Thoracic aorta (tissue), 2 donors: ENCODE measurements at regions not wholly inside any gene's neighbourhood (a gene's known extent, or its start where the extent isn't known, plus 50 kb on each side); places are given as distances from the start of the nearest gene placed in this dataset.

Experiments
- ATAC-seq: fragments of 150-250 bp; one replicate; pipeline ENCODE4 v1.8.0; 2017; ENCODE audit warnings: low read depth; ENCODE audit not compliant: insufficient number of reproducible peaks, low FRiP score
- DNase-seq: peaks from one replicate; pipeline ENCODE4 v3.0.0-alpha.2; 2020; ENCODE audit warnings: low spot score
- H3K27ac ChIP-seq, 2 donors: fragments of 200-600 bp; sonication (generic); 1 replicate in 1 of 2; 2 replicates in 1 of 2; pipeline ENCODE4 v1.5.1; 2016; ENCODE audit warnings: mild to moderate bottlenecking in 2 of 2, moderate library complexity in 2 of 2
- H3K27me3 ChIP-seq: fragments of 200-600 bp; sonication (generic); replicated peaks from 2 replicates; pipeline ENCODE4 v1.6.0; 2016; ENCODE audit warnings: mild to moderate bottlenecking; ENCODE audit not compliant: insufficient read depth
- H3K36me3 ChIP-seq: fragments of 200-600 bp; sonication (generic); one replicate; pipeline ENCODE4 v1.5.1; 2016
- H3K4me1 ChIP-seq, 2 donors: fragments of 200-600 bp; sonication (generic); 1 replicate in 1 of 2; 2 replicates in 1 of 2; pipeline versions ENCODE4 v1.5.1 to v1.6.0; 2016; ENCODE audit warnings: low read depth in 2 of 2, mild to moderate bottlenecking in 1 of 2; ENCODE audit not compliant: control insufficient read depth in 1 of 2
- H3K4me3 ChIP-seq: fragments of 200-600 bp; sonication (generic); 2 replicates; pipeline ENCODE4 v1.5.1; 2016; ENCODE audit warnings: mild to moderate bottlenecking
- H3K9me3 ChIP-seq: fragments of 200-600 bp; sonication (generic); 2 replicates; pipeline ENCODE4 v1.5.1; 2016
- CTCF ChIP-seq: fragments of 200-600 bp; sonication (generic); IDR thresholded peaks from one replicate; pipeline ENCODE4 v1.5.1; 2019; ENCODE audit warnings: antibody characterized with exemption

- Histone ChIP-seq H3K9me3 (no peaks in the 10 kb centered on the region), H3K27me3 (no peaks in the 10 kb centered on the region), H3K4me3 (no peak overlapping the region), H3K4me1 (no peaks in the 10 kb centered on the region), H3K27ac (no peak overlapping the region), H3K36me3 (no peaks in the 10 kb centered on the region)
- no peak for DNase-seq
- ATAC-seq, result no peak
- TF ChIP-seq CTCF, result no peak
Observed at GRCh38 chr10:43972976-43973647, 324.4 kb upstream of the ZNF32 start.

GRCh38 chr10:43971981-43972380 lies 323.3 kb upstream of the ZNF32 start:
- Histone ChIP-seq H3K27ac (no peak overlapping the region), H3K4me1 (no peaks in the 10 kb centered on the region), H3K4me3 (no peak overlapping the region), H3K36me3 (no peaks in the 10 kb centered on the region), H3K27me3 (no peaks in the 10 kb centered on the region), H3K9me3 (no peaks in the 10 kb centered on the region)
- DNase-seq (no peak), ATAC-seq (no peak)
- no peak for TF ChIP-seq CTCF

GRCh38 chr10:43971306-43971705 lies 322.6 kb upstream of the ZNF32 start:
- Histone ChIP-seq H3K27me3 (no peaks in the 10 kb centered on the region), H3K9me3 (no peaks in the 10 kb centered on the region), H3K4me3 (no peak overlapping the region), H3K27ac (no peak overlapping the region), H3K36me3 (no peaks in the 10 kb centered on the region), H3K4me1 (peaks cover 0 to under 1% of the 10 kb centered on the region in 2 donors)
- TF ChIP-seq CTCF, result no peak
- ATAC-seq (no peak), DNase-seq (no peak)

GRCh38 chr10:43970717-43971116 lies 322.0 kb upstream of the ZNF32 start:
- TF ChIP-seq CTCF, result no peak
- H3K4me1 ChIP-seq, result peaks cover 4 to 6% of the 10 kb centered on the region in 2 donors
- no peaks in the 10 kb centered on the region for H3K27me3 ChIP-seq
- H3K9me3 ChIP-seq, result no peaks in the 10 kb centered on the region
- no peak overlapping the region for H3K27ac ChIP-seq
- H3K4me3 ChIP-seq, result no peak overlapping the region
- H3K36me3 ChIP-seq, result no peaks in the 10 kb centered on the region
- ATAC-seq, result no peak
- DNase-seq, result no peak

GRCh38 chr10:43970018-43970698 lies 321.5 kb upstream of the ZNF32 start:
- H3K27me3 ChIP-seq, result no peaks in the 10 kb centered on the region
- ATAC-seq (no peak), DNase-seq (no peak)
- no peak overlapping the region for H3K27ac ChIP-seq
- no peaks in the 10 kb centered on the region for H3K9me3 ChIP-seq
- TF ChIP-seq CTCF, result no peak
- H3K36me3 ChIP-seq, result no peaks in the 10 kb centered on the region
- peaks cover 10 to 12% of the 10 kb centered on the region in 2 donors for H3K4me1 ChIP-seq
- H3K4me3 ChIP-seq, result no peak overlapping the region
